ENCODE measurements at regions not wholly inside any gene's neighbourhood (a gene's known extent, or its start where the extent isn't known, plus 50 kb on each side); places are given as distances from the start of the nearest gene placed in this dataset.

DNA sequence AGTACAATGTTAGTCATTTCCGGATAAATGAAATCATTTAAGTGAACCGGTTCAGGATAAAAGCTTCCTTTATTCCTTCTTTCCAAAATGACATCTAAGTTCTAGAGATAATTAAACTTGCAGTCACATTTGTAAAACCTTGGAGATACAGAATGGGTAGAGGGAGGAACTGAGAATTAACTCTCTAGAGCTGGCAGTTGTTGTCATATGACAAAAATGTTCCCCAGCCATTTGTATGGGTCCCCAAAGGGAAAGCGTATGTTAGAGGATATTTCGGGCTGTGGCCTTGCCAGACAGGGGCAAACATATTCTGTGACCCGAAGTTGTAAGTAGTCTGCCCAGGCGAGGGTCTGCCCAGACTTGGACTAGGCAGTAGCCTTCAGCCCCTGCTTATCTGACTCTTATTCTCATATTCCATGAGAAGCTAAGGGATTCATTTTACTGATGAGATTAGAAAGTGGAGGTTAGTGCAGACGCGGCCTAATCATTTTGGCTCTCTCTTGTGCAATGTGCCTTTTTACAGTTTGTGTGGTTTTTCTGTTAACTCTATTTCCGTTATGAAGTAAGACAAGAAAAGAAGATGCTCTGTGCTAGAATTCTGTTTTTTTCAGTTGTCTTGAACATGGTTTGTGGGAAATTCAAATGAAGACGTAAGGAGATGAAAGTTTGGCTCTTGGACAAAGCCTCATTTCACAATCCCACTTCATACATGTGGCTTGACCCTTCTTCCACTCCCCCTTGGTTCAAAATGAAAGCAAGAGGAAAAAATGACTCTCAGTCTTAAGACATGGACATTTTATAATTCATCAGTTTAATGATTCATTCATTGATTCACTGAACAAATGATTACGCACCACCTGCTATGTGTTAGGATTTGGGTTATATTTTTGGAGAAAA lies 2394.2 kb upstream of the AGA start:
- Histone ChIP-seq H3K4me3 (replicated peaks in 1 of 2; ENCODE audit: low read depth in 1 of 2, low read length in 2 of 2) (no peak overlapping the region), H3K27me3 (ENCODE audit: insufficient read depth, low read length) (no peaks in the 10 kb centered on the region), H3K36me3 (ENCODE audit: control insufficient read depth in 1 of 2, insufficient read depth in 2 of 2, low read length in 2 of 2) (no peaks in the 10 kb centered on the region), H3K9me2 (ENCODE audit: insufficient read depth) (no peaks in the 10 kb centered on the region), H4K20me1 (ENCODE audit: insufficient read depth) (no peaks in the 10 kb centered on the region), H3K27ac (ENCODE audit: low read depth, low read length) (no peak overlapping the region), H3K79me2 (ENCODE audit: insufficient read depth, low read length) (no peaks in the 10 kb centered on the region), H3K9ac (ENCODE audit: low read length) (no peak overlapping the region), H3K9me3 (ENCODE audit: control insufficient read depth in 1 of 2, insufficient read depth in 1 of 2, low read depth in 1 of 2, low read length in 2 of 2) (no peaks in the 10 kb centered on the region), H2AFZ (ENCODE audit: low read depth, low read length, poor library complexity, severe bottlenecking) (no peak overlapping the region), H3K4me1 (ENCODE audit: control insufficient read depth in 1 of 2, insufficient read depth in 2 of 2, low read length in 2 of 2) (no peaks in the 10 kb centered on the region), H3K4me2 (ENCODE audit: low read length) (no peak overlapping the region)
- ChIA-PET CTCF (no interaction called here), POLR2A (no interaction called here), RAD21 (ENCODE audit: low non-redundant PET in 1 of 2, low total read pairs in 2 of 2, uncharacterized antibody in 2 of 2, unreplicated experiment in 2 of 2) (no interaction called here)
- ATAC-seq (no peak), DNase-seq (ENCODE audit: low read depth, low spot score) (no peak)
- intact Hi-C loops (cut with micrococcal nuclease) = no loop called here
- BruUV-seq (replicated peaks) = no TSS peak
- TF ChIP-seq REST (IDR thresholded peaks at IDR 0.05; ENCODE audit: low read depth) = no peak
- TF ChIP-seq FOSL1 (IDR thresholded peaks at IDR 0.05; ENCODE audit: low read depth) = no peak
- TF ChIP-seq SIN3A (IDR thresholded peaks at IDR 0.05; ENCODE audit: low read depth) = no peak
- no peak for TF ChIP-seq EGR1 (IDR thresholded peaks at IDR 0.05; ENCODE audit: low read depth)
- no peak for TF ChIP-seq YY1 (IDR thresholded peaks at IDR 0.05; ENCODE audit: extremely low read depth, insufficient replicate concordance, low read depth, low read length)
- no peak for TF ChIP-seq CEBPB (IDR thresholded peaks at IDR 0.05; ENCODE audit: low read depth)

All from HCT116 (cell line).